HepG2 (cell line): ENCODE measurements at regions not wholly inside any gene's neighbourhood (a gene's known extent, or its start where the extent isn't known, plus 50 kb on each side); places are given as distances from the start of the nearest gene placed in this dataset.

ENCODE experiments used
- CTCF ChIP-seq: sonication (generic); formaldehyde crosslinking; IDR thresholded peaks from 2 replicates; pipeline ENCODE4 v1.5.0; 2020; ENCODE audit warnings: mild to moderate bottlenecking, missing genetic modification reagents, moderate library complexity
- POLR2A ChIP-seq, 2 experiments: IDR thresholded peaks; 2 replicates each; pipeline ENCODE4 v1.6.1; 2011; ENCODE audit warnings: low read depth in 2 of 2, low read length in 2 of 2, mild to moderate bottlenecking in 1 of 2, moderate library complexity in 1 of 2; ENCODE audit not compliant: insufficient read depth in 1 of 2
- PRDM4 ChIP-seq: sonication (generic); formaldehyde crosslinking; IDR thresholded peaks from 2 replicates; pipeline ENCODE4 v1.9.0; 2021; ENCODE audit warnings: missing genetic modification reagents, borderline replicate concordance
- RBAK ChIP-seq: sonication (generic); formaldehyde crosslinking; IDR thresholded peaks from 2 replicates; pipeline ENCODE4 v1.5.1; 2020; ENCODE audit warnings: mild to moderate bottlenecking, missing genetic modification reagents
- SP2 ChIP-seq: sonication (generic); formaldehyde crosslinking; IDR thresholded peaks from 2 replicates; pipeline ENCODE4 v1.5.1; 2020; ENCODE audit warnings: mild to moderate bottlenecking, missing genetic modification reagents
- TARDBP ChIP-seq: sonication (generic); formaldehyde crosslinking; IDR thresholded peaks from 2 replicates; pipeline ENCODE4 v1.8.0; 2022; ENCODE audit warnings: mild to moderate bottlenecking, missing genetic modification reagents
- TCF7 ChIP-seq: sonication (generic); IDR thresholded peaks from 2 replicates; pipeline ENCODE4 v1.6.1; 2016; ENCODE audit warnings: antibody characterized with exemption, low read depth
- USF2 ChIP-seq, 2 experiments: sonication (generic) in 1 of 2; formaldehyde crosslinking in 1 of 2; IDR thresholded peaks; 2 replicates each; pipeline versions ENCODE4 v1.5.1 to v1.6.1; 2011 to 2020; ENCODE audit warnings: borderline replicate concordance in 1 of 2, low read depth in 1 of 2, low read length in 1 of 2, mild to moderate bottlenecking in 1 of 2, missing genetic modification reagents in 1 of 2, moderate library complexity in 1 of 2
- TF ChIP-seq, protein P1 (sequence below), 2 experiments: sonication (generic) in 1 of 2; formaldehyde crosslinking in 1 of 2; IDR thresholded peaks; 2 replicates each; pipeline versions ENCODE4 v1.4.0 to v1.6.1; 2018 to 2020; ENCODE audit warnings: missing genetic modification reagents in 2 of 2, borderline replicate concordance in 1 of 2, low read depth in 1 of 2, mild to moderate bottlenecking in 1 of 2, missing biosample characterization in 1 of 2
- TF ChIP-seq, protein P2 (sequence below), 2 experiments: fragments of 450-650 bp in 1 of 2; sonication (generic) in 1 of 2; formaldehyde crosslinking; IDR thresholded peaks; 2 replicates each; pipeline versions ENCODE4 v1.5.0 to v1.8.0; 2020 to 2022; ENCODE audit warnings: mild to moderate bottlenecking in 1 of 2, missing genetic modification reagents in 1 of 2

- TF ChIP-seq RBAK (CRISPR knock-in tag), result no peak
- no peak for TF ChIP-seq TARDBP
- TF ChIP-seq CTCF (CRISPR knock-in tag), result no peak
- TF ChIP-seq USF2 (IDR thresholded peaks at IDR 0.05; ENCODE audit: low read depth, low read length), result no peak
- no peak for TF ChIP-seq USF2 (CRISPR knock-in tag; IDR thresholded peaks at IDR 0.05; ENCODE audit: borderline replicate concordance)
- no peak for TF ChIP-seq PRDM4 (CRISPR knock-in tag)
- TF ChIP-seq TCF7, result no peak
- TF ChIP-seq POLR2A (IDR thresholded peaks at IDR 0.05; ENCODE audit: insufficient read depth in 1 of 2, low read depth in 2 of 2, low read length in 2 of 2), result no peak
- TF ChIP-seq, protein P1, sequence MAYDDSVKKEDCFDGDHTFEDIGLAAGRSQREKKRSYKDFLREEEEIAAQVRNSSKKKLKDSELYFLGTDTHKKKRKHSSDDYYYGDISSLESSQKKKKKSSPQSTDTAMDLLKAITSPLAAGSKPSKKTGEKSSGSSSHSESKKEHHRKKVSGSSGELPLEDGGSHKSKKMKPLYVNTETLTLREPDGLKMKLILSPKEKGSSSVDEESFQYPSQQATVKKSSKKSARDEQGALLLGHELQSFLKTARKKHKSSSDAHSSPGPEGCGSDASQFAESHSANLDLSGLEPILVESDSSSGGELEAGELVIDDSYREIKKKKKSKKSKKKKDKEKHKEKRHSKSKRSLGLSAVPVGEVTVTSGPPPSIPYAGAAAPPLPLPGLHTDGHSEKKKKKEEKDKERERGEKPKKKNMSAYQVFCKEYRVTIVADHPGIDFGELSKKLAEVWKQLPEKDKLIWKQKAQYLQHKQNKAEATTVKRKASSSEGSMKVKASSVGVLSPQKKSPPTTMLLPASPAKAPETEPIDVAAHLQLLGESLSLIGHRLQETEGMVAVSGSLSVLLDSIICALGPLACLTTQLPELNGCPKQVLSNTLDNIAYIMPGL (CRISPR knock-in tag; IDR thresholded peaks at IDR 0.05; ENCODE audit: borderline replicate concordance in 1 of 2, low read depth in 1 of 2), result no peak
- TF ChIP-seq, protein P2, sequence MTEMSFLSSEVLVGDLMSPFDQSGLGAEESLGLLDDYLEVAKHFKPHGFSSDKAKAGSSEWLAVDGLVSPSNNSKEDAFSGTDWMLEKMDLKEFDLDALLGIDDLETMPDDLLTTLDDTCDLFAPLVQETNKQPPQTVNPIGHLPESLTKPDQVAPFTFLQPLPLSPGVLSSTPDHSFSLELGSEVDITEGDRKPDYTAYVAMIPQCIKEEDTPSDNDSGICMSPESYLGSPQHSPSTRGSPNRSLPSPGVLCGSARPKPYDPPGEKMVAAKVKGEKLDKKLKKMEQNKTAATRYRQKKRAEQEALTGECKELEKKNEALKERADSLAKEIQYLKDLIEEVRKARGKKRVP (CRISPR knock-in tag; IDR thresholded peaks at IDR 0.05), result no peak
- TF ChIP-seq SP2 (CRISPR knock-in tag), result no peak
Observed at GRCh38 chr15:61480863-61481262, 251.8 kb upstream of the RORA start.
